GM12873 (cell line): ENCODE measurements at regions not wholly inside any gene's neighbourhood (a gene's known extent, or its start where the extent isn't known, plus 50 kb on each side); places are given as distances from the start of the nearest gene placed in this dataset.

Experiments
- TF ChIP-seq, protein P1 (sequence below): IDR thresholded peaks from 2 replicates; pipeline ENCODE4 v1.5.1; 2012; ENCODE audit warnings: low read depth, mild to moderate bottlenecking, moderate library complexity, low read length, control low read depth; ENCODE audit not compliant: insufficient read depth; ENCODE audit errors: missing control alignments

DNA sequence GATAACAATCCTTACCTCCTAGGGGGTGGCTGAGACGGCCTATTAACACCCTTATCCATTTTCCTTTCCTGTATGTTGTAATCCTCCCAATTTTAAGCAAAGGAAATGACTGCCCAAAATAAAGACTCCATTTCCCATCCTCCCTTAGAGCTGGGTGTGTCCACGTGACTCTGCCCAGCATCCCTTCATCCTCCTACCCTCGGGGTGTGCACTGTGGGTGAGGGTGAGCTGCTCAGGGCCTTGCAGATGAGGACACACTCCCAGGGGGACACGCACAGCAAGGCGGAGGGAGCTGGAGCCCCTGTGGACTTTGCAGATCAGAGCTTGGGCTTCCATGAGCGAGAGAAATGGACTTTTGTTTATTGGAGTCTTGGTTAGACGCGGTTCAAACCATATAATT, 186.8 kb downstream of the IRF8 start:
- TF ChIP-seq, protein P1, sequence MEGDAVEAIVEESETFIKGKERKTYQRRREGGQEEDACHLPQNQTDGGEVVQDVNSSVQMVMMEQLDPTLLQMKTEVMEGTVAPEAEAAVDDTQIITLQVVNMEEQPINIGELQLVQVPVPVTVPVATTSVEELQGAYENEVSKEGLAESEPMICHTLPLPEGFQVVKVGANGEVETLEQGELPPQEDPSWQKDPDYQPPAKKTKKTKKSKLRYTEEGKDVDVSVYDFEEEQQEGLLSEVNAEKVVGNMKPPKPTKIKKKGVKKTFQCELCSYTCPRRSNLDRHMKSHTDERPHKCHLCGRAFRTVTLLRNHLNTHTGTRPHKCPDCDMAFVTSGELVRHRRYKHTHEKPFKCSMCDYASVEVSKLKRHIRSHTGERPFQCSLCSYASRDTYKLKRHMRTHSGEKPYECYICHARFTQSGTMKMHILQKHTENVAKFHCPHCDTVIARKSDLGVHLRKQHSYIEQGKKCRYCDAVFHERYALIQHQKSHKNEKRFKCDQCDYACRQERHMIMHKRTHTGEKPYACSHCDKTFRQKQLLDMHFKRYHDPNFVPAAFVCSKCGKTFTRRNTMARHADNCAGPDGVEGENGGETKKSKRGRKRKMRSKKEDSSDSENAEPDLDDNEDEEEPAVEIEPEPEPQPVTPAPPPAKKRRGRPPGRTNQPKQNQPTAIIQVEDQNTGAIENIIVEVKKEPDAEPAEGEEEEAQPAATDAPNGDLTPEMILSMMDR, result no peak

DNA sequence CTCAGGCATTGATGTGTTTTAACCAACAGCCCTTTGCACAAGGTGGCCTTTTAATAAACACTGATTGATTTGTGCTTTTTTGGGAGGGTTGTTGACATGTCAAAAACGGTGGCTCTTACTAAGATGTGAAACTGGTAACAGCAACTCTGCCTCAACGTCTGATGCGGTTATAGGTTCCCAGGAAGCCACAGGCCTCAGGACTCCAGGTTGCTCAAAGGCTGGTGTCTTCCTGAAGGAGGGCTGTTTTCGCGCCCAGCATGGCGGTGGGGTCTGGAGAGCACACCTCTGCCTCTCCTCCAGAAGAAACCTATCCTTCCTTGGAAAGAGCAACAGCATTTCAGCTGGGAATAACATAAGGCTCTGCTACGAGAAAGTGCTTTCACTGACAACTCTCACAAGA, 187.5 kb downstream of the IRF8 start:
- TF ChIP-seq, protein P1, result no peak

DNA sequence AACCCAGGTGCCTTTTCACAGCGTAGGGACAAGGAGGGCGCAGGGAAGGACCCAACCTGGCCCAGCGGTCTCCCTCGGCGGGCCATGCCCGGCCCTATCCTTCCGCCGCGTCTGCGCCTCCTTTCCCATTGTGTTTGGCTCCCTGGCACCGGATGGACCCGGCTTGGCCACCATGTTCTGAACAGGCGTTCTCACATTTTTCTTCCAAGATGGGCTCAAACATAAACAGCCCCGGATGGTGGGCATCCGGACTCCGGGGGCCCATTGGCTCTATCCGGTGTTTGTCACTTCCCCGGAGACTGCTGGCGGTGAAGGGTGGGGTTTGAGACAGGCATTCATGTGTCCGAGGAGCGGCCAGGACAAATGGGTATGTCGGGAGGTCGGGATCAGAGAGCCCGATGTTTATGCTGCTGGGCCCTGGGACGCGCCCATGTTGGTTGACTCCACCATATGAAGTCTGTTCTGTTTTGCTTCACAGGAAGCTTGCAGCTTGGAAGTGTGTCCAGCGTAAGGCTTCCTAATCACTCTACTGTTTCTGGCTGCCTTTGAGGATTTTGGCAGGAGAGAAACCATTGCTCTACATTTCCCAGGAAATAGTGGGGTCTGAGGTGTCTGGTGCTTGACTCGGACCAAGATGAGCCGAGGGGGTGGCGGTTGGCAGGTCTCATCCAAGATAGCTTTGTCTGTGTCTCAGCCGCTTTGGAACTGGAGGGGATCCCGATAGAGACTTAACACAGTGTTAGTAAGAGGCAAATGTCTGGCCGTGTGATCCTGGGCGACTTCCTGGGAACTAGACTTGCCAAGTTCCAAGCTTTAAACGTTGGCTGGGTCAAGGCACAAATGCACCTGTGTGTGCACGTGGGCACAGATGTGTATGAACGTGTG, 188.3 kb downstream of the IRF8 start:
- TF ChIP-seq, protein P1, result no peak

DNA sequence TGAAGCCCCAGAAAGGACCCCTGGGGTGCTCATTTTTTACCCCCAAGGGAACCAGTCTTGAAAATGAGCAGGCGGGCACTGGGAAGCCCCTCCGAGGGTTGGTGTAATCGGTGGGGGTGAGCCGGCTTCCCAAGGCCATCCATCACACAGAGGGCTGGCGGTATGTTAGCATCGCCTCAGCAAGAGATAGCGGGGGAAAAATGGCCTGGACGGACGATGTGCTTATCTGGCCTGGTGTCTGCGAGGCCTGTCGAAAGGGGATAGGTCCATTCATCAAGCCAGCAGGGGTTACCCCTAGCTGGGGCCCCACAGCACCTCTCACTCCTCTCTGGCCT, 188.9 kb downstream of the IRF8 start:
- TF ChIP-seq, protein P1, result no peak

DNA sequence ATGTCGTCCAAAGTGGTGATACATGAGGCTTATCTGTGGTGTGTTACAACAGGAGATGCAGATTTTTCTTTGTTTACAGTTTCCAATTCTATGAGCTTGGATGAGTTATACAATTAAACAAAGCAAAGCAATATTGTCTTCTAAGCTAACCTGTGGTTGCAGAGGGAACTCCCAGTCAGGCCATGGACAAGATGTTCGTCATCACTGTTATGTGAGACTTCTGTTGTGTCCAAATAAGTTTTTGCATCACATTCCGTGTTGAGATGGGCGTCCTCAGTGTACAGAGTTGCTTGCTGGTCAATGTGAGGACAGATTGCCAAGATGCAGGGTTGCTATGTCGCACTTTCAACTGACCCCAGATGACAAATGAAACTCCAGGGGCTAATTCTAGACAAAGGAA, 189.3 kb downstream of the IRF8 start:
- TF ChIP-seq, protein P1, result no peak

DNA sequence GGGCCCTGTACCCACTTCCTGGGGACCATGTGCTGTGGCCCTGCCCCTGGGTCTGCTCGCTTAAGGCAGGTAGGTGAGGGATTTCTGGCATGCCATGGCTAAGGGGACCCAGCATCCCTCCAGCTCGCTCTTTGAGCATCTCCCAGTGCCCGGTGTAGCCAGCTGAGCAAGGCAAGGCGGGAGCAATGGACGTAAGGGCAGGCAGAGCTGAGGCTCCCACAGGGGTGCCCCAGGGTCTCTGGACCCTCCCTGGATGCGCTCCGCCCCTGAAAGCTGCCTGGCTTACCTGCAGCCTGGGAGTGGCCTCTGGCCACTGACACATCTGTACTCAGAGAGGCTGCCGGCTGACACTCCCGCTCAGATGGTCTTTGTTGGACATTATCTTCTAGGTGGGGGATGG, 189.9 kb downstream of the IRF8 start:
- TF ChIP-seq, protein P1, result no peak

DNA sequence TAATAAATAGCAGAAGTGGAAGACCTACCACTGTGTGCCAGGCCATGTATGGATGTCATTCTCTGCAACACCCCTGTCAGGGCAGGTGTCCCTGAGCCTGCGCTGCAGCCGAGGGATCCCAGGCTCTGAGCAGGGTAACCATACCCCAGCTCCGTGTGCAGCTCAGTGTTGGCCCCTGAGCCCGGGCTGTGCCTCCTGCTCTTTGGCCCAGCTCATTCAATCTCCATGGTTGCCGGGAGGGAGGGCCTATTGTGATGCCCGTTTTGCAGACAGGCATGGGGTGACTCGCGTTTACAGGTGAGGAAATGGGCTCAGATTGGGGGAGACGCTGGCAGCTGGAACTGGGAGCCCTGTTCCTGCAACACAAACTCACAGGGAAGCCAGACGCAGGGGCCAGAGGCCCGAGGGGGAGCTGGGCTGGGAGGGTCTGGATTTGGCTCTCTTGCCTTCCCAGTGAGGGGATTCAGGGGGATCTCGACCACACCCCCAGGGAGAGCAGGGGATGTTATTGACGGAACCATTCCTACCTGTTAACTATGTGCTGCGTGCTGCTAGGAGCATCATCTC, 190.5 kb downstream of the IRF8 start:
- TF ChIP-seq, protein P1, result no peak
